Kidney capillary endothelial cell (primary cell): ENCODE measurements at regions not wholly inside any gene's neighbourhood (a gene's known extent, or its start where the extent isn't known, plus 50 kb on each side); places are given as distances from the start of the nearest gene placed in this dataset.

Experiments
- DNase-seq: peaks from one replicate; pipeline ENCODE4 v3.0.0-alpha.2; 2018; ENCODE audit warnings: low spot score

- no peak for DNase-seq
Measured at GRCh38 chr14:101230161-101230850, 326.8 kb upstream of the RTL1 start.

- DNase-seq = no peak
Measured at GRCh38 chr14:101230851-101231550, 327.5 kb upstream of the RTL1 start.

DNA sequence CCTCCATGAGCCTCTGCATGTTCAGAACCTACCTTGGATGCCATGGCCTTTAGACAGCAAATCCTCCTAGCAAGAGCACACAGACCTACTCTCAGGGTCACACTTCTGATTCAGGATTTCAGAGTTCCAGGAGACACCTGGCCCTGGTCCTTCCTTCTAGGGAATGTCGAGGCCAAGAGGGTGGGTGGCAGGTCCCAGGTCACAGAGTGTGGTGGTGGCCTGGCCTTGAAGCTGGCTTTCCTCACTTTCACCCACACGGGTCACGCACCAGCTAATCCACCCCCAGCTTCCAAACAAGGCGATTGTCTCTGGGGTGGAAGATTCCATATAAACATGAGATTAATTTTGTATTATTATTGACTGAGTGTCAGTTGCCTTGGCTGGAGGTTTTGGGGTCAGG lies 328.3 kb upstream of the RTL1 start:
- DNase-seq = no peak

GRCh38 chr14:101232340-101233020 lies 328.8 kb upstream of the DIO3 start:
- no peak for DNase-seq

DNA sequence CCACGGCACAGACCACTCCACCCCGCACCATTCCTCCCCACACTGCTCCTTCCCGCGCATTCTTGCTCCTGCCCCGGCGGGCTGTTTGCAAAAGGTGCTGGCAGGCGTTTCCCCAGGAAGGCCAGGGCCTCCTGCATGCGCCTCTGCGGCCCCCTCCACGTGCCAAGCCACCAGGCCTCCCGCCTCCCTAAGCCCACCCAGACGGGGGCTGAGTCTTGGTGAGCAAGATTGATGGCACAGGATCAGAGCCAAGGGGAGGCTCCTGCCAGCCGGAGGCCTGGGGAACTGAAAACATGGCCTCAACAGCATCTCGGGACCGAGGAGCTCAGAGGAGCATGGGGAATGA lies 328.3 kb upstream of the DIO3 start:
- DNase-seq = no peak

GRCh38 chr14:101233391-101233790 lies 327.9 kb upstream of the DIO3 start:
- no peak for DNase-seq

GRCh38 chr14:101233808-101234207 lies 327.5 kb upstream of the DIO3 start:
- no peak for DNase-seq

DNA sequence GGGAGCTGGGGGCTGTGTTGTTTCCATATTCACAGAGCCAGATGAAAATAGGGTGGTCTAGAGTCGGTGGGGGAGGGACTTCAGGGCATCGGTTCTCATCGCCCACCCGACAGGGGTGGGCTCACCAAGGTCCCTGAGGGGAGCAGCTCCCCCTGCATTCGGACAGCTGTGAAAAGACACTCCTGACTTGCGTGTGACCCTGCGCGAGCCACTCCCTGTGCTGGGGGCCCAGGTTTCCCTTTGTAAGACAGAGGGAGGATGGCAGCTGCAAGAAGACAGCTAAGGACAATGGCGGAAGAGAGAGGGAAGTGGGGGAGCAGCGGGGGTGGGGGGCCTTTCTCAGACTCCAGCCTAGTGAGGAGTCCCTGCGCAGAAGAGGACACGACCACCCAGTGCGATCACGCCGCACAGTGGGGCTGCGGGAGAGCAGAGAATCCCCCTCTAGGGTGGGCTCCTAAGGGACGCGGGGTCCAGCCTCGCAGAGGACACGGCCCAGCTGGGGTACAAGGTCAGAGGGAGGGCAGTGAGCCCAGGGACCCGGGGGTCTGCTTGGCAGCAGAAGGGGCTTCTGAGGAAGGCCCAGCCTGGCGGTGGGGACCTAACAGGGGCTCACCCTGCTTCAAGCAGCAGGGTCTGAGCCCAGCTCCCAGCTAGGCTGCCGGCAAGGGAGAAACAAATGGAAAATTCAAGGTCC lies 326.9 kb upstream of the DIO3 start:
- no peak for DNase-seq

- no peak for DNase-seq
Measured at GRCh38 chr14:101234999-101235334, 326.3 kb upstream of the DIO3 start.

GRCh38 chr14:101235335-101236103 lies 325.8 kb upstream of the DIO3 start:
- peak; percentile 51 for DNase-seq

- DNase-seq = no peak
Measured at GRCh38 chr14:101236496-101237251, 324.6 kb upstream of the DIO3 start.

GRCh38 chr14:101237252-101237616 lies 324.1 kb upstream of the DIO3 start:
- no peak for DNase-seq

DNA sequence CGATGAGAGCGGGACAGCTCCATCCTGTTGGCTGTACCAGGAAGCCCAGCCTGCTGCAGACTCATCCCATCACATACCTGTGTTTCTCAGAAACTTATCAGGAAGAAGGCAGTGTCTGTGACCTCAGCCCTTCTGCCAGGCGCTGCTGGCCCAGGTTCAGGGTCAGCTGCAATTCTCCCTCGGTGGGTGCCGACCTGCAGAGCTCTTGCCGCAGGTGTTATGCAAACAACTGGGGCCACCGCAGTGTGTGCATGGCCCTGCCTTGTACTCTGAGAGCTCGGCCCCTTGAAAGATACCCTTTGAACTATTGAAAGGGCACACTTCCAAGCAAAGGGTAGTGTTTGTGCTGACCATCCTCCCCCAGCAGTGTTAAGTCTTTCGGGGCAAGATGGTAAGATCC lies 322.2 kb upstream of the DIO3 start:
- no peak for DNase-seq

DNA sequence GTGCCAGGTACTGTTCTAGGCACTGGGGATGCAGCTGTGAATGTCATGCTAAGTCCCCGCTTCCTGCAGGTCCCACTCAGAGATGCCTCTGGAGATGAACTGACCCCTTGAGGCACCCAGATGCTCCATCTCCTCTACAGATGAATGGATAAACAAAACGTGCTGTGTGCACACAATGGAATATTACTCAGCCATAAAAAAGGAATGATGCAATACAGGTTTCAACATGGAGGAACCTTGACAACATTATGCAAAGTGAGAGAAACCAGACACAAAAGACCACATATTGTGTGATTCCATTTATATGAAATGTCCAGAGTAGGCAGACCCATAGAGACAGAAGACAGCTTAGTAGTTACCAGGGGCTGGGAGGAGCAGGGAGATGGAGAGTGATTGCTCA lies 320.1 kb upstream of the DIO3 start:
- DNase-seq = no peak

DNA sequence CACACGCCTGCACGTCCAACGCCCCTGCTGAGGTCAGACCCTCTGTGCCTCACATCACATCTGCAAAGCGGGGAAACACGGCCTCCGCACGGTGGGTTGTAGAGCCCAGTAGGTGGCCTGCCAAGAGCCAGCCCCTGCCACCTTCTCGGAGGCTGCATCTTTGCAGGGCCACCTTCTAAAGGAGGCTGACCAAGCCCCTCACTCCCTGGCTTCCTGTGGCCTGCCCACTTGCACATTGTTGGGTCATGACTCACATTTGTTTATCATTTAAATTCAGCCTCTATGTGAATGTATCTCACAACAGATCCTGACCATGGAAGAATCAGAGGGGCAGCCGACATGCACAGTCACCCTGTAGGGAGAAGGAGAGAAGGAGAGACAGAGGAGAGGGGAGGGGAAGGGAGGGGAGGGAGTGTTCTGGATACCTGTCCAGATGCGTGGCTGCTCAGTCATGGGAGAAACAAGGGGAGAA lies 319.5 kb upstream of the DIO3 start:
- peak; percentile 34 for DNase-seq

GRCh38 chr14:101242442-101243385 lies 318.6 kb upstream of the DIO3 start:
- no peak for DNase-seq

DNA sequence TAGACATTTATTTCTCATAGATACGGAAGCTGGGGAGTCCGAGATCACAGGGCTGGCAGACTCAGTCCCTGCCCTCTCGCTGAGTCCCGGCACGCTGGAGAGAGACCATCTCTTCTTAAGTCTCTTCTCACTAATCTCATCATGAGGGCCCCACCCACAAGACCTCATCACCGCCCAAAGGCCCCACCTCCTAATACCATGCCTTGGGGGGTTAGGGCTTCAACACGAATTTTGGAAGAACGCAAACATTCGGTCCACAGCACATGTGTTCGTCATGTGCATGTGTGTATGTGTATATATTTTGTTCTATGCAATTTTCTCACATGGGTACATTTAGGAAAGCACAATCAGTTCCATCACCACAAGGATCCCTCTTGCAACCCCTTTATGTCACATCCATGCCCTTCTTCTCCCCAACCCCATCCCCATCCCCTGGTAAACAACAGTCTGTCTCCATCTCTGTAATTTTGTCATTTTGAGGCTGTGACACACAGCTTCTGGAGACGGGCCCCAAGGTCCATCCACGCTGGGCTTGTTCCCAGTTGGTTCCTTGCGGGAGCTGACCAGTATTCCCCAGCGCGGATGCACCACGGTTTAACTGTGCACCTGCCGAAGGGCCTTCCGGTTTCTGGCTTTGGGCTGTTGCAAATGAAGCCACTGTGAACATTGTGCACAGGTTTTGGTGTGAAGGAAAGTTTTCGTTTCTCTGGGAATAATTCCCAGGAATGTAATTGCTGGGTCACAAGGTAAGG lies 317.5 kb upstream of the DIO3 start:
- no peak for DNase-seq

GRCh38 chr14:101246894-101247841 lies 314.1 kb upstream of the DIO3 start:
- no peak for DNase-seq
